ENCODE measurements at regions not wholly inside any gene's neighbourhood (a gene's known extent, or its start where the extent isn't known, plus 50 kb on each side); places are given as distances from the start of the nearest gene placed in this dataset.

DNA sequence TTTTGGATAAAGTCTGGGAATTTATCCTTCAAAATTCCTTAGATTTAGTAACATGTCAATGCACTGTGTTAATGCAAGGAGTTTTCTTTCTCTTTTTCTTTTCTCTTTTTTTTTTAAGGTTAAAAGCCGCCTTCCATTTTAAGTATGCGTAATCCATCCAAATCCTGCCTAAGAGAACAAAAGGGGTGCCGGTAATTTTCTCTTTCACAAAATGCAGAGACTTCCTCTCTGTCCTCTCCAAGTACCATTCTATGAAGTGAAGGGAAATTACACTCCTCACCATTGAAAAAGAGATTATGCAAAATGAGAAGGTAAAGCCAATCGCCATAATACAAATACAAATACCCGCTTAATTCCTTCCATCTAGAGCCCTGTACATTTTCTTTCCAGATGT lies 273.8 kb downstream of the BLID start:
- DNase-seq: no peak

DNA sequence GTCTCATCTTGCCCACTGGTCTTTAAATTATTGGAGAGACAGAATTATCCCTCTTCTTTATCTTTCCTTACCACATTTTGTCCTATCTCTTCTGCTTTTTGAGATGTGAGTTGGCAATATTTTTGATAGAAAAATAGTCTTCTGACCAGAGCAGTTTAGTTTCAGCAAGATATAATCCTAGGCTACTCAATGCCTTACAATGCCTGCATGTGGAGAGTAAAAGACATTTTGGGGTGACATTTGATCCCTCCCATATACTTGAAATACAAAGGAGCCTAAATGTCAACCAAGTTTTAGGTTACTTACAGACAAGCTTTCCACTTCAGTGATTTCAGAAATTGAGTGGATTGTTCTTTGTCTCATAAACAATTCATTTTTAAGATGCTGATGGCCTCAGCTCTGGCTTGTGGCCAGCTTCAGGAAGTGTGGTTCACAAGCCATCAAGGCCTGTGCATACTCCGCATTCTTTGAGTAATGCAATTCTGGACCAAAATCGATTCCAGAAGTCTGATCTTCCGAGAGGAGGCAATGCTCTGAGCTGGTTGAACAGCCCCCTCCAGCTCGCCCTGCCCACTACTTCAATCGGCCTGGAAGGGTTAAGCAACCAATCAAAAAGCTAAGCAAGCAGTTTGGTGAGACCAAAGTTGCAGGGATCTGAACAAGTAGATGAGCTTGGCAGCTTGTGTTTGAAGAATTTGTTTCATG lies 274.4 kb downstream of the BLID start:
- peak; percentile 31 for DNase-seq

DNA sequence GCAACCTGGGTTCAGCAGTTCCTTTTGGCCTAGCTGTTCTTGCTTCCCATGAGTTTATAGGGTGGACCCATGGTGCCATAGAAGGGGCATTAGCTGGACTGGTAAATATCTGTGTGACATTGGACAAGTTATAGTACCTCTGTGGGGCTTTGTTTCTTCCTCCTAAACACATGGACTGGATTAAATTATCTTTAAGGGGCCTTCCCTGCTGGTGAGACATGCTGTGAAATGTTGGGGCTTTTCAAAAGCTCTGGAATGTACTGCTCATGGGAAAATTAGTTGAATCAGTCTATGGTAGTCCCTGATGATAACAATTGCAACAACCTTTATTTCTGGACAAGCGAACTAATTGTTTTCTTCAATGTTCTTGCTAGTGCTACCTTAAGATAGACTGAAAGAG lies 276.2 kb downstream of the BLID start:
- no peak for DNase-seq

DNA sequence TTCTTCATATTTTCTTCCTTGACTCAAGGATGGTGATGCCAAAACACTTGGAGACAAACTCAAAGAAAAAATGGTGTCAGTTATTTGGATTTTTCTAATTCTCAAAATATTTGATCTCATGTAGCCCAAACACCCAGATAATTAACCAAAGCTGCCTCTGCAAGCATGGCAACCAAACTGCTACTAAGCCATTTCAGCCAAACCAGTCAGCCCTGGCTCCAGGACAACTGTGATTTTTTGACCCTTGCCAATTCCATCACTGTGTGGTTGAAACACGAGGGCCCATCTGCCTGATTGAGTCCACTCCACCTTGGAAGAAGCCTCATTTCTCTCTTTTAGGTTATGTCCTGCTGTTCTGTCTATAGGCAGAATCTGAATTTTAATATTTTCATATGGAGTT lies 277.4 kb downstream of the BLID start:
- no peak for DNase-seq

DNA sequence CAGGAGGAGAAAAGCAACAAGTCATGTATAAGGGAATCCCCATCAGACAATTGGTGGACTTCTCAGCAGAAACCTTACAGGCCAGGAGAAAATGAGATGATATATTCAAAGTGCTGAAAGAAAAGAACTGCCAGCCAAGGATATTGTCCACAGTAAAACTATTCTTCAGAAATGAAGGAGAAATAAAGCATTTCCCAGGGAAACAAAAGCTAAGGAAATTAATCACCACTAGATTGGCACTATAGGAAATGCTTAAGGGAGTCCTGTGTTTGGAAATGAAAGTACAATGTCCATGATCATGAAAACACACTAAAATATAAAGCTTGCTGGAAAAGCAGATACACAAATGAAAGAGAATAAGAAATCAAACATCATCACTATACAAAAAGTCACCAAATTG lies 282.0 kb downstream of the BLID start:
- DNase-seq: no peak

DNA sequence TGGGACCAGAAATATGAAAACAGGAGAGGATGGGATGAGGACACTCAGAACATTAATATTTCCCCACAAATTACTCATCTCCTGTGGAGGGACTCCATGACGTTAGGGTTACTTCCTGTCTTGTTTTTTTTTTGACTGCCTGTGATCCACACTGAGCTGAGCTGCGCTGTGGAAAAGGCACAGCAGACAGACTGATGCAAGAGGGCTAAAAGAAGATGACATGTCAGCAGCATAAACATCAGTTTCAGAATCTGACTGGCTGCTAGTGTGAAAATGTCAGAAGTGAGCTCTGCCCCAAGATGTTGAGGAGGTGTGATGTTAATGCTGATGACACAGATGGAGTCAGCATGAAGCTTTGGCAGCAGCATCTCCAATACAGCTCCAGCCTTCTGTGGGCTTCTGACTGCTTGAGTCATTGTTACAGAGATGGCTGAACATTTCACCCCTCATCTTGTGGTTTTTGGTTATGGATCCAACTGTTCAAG lies 286.8 kb downstream of the BLID start:
- peak; percentile 35 for DNase-seq

DNA sequence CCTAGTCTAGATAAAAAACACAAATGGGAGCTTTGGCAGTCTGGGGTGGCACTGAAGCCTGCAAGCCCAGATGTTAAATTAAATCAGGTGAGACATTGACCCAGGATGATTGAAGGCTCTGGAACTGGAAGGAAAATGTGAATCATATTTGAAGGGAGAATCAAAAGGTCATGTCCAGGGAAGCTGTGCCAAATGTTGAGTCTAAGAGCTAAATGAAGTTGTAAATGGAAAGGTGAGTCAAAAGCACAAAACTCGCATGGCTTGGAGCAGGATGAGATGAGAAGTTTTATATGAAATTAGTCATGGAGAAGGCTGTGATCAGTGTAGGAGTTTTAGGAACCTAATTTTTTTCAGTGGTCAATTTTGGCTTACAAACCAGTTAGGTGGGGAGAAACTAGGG lies 301.1 kb downstream of the BLID start:
- no peak for DNase-seq

DNA sequence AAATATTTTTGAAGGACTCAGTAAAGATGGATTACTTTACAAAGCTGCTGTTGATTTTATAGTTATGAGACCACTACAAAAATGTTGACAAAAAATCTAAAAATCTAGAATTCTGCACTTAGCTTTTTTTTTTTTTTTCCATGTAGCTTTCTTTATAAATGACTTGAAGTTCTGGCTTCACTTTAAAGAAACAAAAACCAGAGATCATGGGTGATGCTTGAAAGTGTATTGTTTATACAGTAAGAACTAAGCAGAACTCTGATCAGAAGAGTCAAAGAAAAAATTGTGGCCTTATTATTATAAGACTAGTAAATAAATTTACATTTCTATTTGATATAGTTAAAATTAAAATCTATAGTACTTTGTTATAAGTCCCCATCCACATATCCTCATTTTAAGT lies 301.7 kb downstream of the BLID start:
- no peak for DNase-seq

DNA sequence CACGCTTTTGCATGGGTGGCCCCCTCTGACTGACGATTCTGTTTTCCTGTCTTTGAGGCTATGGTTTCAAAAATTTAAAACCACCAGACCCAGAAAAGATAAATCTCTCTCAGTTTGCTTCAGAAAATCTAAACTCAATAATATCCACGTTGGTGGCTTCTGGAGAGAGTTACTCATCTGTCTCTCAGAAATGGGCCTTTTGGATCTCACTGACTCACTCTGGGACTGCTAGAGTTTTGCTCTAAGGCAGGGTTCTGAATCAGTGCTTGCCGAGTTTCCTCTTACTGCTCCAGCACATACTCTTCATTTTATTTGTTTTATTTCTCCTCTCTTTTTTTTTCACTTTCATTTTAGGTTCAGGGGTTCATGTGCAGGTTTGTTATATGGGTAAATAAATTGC lies 305.7 kb downstream of the BLID start:
- DNase-seq: no peak

DNA sequence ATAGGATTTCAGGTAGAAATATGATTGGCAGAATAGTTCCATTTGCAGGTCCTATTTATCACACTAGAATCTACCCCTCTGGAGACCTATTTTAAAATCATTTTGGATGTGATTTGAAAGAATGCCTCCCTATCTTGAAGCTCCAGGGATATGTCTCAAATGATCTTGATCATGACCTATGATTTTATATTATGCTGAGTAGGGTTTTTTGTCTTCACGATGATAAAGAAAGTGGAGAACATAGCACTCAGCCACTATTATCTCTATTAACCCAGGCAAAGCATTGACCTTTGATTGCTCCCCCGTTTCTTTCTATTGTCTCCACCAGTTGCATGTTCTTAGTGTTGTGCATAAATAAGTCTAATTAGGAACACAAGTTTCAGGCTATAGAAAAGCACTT lies 307.9 kb downstream of the BLID start:
- no peak for DNase-seq

DNA sequence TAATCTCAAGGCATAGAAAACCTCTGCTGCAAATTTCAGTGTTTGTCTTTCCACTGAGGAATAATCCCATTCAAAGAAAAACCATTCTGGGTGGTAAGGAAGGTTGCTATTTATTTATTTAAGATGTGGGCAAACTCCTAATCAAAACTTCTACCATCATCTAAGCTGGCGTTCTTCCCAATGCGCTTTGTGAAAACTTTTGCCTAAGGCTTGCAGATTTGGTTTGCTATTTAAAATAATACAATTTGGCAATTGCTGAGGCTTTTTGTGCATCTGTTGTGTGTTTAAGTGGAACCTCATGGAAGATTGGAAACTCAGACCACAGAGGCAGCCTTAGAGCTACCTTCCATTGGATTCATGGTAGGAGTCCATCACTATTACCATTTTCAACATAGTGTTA lies 309.0 kb downstream of the BLID start:
- no peak for DNase-seq

DNA sequence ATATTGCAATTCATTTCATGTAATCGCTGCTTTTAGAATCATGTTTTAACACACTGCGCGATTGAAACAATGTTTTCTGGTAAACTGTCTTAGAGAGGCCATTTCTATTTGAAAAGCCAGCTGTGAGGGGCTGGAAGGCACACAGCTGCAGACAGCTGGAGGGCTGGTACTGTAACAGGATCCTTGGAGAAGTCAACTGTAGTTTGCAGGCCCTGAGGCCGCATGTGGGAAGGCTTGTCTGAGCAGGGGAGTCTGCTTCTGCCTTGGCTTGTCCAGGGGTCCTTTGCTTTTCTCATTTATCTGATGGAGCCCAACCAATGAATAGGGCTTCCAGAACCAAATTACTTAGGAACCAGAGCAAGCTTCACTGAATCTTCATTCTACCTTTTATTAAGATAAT lies 313.5 kb downstream of the BLID start:
- peak; percentile 89 for DNase-seq

DNA sequence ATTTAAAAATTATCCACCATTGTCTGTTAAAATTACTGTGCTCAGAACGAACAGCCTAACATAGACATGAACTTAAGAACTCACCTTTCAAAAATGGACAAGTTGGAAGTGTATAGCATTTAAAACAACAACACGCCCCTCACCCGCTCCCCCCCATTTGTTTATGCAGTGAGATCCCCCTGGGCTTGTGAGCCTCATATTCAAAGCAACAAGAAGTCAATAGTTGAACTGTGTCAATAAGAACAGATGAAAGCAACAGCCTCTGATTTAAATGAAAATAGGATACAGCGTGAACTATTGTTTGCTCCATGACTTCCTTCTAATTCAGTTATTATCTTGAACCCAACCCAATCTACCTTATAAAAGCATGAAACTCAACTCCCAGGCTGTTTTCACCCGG lies 314.2 kb downstream of the BLID start:
- peak; percentile 29 for DNase-seq

DNA sequence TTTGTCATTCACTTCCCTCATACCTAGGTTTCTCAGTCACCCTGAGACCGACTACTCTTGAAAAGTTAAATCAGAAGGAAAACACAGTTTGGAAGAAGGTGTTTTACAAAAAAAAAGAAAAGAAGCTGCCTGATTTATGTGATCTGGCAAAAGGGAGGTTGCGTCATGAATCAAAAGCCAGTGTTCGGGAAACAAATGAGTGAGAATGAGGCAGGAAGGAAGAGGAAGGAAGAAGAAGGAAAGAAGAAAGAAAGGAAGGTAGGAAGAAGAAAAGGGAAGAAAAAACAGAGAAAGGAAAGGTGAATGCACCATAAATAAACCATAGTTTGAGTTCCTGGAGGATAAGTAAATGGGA lies 314.6 kb downstream of the BLID start:
- no peak for DNase-seq

DNA sequence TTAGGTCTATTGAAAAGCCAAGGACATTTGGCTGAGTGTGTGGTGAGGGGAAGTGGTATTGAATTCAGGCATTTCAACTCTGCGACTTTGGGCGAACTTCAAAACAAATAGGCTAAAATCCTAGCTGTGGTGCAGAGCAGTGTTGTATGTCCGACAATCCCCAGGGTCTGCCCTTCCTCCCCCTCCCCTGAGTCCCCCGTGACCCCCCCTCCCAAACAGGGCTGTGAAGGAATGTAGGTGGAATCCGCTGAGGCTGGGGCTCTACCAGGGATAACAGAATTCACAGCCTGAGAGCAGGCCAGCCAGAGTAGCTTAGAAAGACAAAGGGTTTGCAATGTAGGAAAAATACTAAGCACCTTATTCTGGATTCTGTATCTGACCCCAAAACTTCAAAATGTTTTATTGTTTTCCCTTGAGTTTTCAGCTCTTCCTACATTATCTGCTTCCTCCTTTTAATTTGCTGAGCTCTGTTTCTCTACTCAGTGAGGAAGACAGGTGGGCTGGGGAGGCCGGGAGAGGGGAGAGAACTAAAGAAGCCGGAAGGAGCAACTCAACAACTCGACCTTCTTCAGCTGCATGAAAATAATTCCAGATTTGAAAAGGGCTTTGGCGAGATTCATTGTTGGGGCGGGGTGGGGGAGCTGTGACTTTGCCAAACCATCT lies 315.2 kb downstream of the BLID start:
- DNase-seq: peak; percentile 84

DNA sequence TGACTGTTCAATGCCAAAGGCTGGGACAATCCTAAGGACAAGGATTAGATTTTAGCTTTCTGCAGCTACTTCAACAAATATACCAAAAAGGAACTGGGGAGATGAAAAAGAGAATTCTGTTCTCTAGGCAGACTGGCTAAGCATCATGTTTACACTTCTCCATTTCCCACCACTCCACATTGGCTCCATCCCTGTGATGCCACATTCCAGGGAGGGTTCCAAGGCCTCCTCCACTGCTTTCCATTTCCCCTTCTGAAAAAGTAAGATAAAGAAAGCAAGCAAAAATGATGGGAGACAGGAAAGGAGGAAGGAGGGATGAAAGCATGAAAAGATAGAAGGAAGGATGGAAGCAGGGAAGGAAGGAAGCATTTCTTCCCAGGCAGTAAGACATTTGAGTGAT lies 315.8 kb downstream of the BLID start:
- no peak for DNase-seq

DNA sequence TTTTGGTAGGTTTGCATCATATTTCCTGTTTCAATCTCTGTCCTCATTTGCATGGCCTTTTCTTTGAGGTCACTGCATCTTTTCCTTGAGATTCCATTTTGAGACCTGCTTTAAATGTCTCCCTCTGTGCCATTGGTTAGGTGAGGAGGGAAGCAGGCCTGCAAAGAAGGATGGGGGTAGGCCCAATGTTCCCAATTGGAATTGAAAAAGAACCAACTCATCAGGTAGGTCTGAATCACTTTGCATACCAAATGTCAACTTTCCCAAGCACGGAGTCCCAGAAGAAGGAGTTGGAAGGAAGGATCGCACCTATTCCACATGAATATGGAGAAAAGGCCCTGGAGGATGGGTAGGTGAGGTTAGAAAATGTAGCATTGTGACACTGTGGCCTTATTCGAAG lies 318.5 kb downstream of the BLID start:
- DNase-seq: no peak

DNA sequence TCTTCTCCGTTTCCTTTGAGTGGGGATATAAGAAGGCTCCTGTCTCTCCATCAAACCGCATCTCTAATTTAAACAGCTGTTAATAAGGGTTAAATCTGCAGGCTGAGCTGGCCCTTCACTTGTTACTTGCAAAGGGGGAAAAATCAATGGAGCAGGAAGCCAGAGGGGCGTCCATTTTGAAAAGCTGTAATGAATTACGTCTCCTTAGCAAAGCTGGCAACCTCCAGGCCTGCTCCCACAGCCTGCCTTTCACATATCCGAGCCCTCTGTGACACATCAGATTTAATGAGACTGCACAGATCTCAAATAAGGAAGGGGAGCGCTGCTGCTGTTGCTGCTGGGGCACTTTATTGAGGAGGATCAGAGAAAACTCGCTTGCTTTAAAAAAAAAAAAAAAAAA lies 320.8 kb downstream of the BLID start:
- DNase-seq: no peak

DNA sequence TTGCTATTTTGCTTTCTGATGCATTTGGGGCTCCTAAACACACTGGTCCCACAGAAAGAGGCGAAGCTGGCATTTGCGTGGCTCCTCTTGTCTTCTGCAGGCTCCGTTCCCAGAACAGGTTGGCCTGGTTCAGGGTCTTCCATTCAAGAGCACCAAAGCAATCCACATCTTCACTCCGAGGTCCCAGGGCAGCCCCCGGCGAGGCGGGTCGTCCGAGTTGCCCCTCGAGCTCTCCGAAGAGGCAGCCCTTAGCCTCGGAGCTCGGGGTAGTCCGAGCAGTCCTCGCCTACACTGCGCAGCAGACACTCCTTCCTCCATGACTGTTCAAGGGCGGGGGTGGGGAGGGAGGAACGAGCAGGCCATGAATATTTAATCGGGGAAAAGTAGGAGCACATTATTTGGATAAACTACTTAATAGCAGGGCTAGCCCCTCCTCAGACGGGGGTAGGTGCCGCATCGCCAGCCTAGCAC lies 321.3 kb downstream of the BLID start:
- no peak for DNase-seq

DNA sequence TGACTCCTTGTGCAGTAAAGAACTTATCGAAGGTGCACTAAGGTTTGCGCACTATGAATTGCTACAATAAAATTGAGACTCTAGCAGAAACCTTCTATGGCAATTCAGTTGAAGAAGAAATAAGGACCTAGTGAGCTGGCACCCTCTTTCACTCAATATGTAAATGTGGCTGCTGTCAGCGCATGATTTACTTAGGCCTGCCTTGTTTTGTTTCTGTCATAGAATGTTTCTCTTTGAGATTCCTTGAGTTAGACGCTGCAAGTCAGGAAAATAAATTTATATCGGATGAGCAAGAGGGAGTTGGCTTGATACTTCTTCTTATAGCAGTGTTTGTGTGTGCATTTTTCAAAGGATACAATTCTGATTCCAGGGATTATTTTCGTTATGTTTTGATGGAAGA lies 322.1 kb downstream of the BLID start:
- no peak for DNase-seq

DNA sequence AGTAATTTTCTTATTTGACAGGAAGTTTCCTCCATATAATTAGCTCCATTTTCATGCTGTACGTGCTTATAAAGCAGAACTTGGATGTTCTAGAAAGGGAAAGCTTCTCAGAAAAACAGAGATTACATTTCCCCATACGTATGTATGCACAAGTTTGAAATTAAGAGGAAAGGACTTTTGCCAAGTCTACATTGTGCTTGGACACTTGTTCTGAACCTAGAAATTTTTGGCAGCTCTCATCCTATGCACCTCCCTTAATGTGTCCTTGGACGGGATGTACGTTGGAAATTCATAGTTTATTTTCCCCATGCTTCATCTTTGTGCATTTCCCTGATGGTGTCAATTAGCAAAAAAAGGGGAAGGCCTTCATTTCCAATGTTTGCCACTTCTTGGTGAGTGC lies 322.7 kb downstream of the BLID start:
- peak; percentile 59 for DNase-seq

DNA sequence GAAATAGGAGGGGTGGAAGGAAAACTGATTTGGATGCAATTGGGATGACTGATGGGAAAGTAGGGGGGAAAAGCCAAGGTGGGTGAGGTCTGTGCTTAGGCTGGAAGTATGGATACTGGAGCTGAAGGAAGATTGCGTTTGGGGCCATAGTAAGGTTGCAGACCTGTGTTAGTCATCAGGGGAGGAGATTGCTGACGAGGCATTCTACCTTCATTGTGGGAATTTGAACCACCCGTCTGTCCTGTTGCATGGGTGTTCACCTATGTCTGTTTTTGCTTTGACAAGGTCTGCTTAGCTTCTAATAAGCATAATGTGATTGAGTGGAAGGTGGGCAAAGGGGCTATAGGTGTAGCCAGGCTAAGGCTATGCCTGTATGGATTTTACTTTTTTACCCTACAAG lies 323.8 kb downstream of the BLID start:
- DNase-seq: no peak

DNA sequence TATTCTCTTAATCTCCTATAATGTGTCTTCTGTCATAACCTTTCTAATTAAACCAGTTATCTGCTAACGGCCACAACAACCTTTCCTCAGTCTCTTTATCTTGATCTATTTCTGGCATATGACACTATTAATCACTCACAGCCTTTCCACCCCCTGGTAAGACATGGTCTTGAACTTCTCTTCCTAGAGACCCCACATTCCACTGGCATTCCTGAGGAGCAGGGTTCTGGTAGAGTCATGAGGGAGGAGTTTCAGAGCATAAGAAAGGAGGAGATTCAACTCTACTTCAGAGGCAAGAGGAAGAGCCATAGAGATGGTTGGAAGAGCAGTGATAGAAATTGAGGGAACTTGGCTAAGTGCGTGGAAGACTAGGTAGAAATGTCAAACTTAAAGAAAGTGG lies 325.6 kb downstream of the BLID start:
- DNase-seq: no peak

DNA sequence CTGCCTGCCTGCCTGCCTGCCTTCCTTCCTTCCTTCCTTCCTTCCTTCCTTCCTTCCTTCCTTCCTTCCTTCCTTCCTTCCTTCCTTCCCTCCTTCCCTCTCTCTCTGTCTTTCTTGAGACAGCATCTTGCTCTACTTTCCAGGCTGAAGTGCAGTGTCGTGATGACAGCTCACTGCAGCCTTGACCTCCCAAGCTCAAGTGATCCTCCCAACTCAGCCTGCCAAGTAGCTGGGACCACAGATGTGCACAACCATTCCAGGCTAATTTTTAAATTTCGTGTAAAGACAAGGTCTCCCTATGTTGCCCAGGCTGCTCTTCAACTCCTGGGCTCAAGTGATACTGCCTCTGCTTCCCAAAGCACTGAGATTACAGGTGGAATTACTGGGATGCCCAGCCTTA lies 328.2 kb upstream of the SORL1-AS1 start:
- DNase-seq: no peak

DNA sequence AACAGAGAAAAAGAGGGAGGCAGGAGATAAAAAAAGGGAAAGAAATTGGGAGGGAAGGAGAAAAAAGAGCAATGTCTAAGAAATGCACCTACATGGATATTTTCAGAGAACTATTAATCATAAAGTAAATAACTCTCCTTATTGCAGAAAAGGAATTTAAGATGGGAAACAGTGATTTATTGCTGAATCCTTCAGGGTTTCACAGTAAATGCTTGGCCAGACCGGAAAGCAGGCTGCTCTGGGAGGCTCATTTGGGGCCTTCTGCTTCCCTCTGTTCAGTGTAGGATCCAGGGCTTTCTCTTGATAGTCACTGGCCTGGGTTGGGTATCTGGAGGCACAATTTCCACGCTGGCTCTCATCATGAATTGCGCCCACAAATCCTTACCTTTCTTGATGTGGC lies 324.3 kb upstream of the SORL1-AS1 start:
- DNase-seq: no peak

Measured in right hindlimb (tissue), 1 donor.